HG02852 (cell line): ENCODE measurements at regions not wholly inside any gene's neighbourhood (a gene's known extent, or its start where the extent isn't known, plus 50 kb on each side); places are given as distances from the start of the nearest gene placed in this dataset.

ENCODE experiments used
- ATAC-seq: cut with Tn5 transposase; IDR thresholded peaks from one replicate; pipeline ENCODE4 v1.9.1; 2021; ENCODE audit warnings: mild to moderate bottlenecking, moderate library complexity; ENCODE audit not compliant: unreplicated experiment

DNA sequence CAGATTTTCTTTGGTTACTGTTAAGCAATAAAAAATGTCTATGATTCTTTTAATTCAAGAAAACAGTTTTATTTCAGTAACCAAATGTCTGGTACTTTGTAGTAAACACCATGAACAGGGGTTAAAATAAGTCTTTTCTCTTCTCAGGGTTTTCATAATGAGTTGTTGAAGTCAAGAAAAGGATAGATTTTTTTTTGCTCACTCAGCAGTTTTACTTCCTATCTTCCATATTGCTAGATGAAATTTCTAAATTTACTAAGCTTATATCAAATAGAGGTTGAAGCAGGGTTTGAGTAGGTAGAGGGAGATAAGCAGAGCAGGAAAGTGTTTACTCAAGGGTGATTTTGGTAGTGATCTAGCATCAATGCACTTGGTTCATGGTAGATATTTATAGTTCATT is 1031.3 kb downstream of the C4orf33 start:
- no peak for ATAC-seq

GRCh38 chr4:130131536-130131935 is 1035.6 kb downstream of the C4orf33 start:
- ATAC-seq, result no peak

DNA sequence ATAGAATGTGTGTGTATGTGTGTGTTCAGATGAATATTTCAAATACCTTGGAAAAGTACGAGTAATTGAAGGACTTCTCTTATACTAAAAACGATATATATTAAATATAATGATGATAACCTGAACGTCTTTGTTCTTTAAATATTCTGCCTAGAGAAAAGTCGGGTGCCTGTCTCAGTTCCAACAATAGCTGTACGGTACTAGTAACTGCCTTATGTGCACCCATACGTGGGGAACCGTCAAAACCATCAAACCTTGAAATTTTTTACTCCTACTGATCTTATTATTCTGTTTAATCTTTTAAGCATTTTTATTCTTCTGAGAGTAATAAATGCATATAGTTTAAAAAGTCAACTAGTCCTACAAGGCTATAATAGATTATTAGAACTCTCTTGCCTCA is 1045.7 kb downstream of the C4orf33 start:
- no peak for ATAC-seq

DNA sequence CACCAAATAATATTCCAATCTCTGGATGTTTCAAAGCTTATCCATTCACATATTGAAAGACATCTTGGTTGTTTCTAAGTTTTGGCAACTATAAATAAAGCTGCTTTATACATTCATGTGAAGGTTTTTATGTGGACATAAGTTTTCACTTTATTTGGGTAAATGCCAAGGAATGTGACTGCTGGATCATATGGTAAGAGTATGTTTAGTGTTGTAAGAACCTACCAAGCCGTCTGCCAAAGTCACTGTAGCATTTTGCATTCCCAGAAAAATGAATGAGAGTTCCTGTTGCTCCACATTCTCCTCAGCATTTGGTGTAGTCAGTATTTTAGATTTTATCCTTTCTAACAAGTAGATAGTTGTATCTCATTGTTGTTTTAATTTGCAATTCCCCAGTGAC is 1047.7 kb downstream of the C4orf33 start:
- ATAC-seq, result no peak

DNA sequence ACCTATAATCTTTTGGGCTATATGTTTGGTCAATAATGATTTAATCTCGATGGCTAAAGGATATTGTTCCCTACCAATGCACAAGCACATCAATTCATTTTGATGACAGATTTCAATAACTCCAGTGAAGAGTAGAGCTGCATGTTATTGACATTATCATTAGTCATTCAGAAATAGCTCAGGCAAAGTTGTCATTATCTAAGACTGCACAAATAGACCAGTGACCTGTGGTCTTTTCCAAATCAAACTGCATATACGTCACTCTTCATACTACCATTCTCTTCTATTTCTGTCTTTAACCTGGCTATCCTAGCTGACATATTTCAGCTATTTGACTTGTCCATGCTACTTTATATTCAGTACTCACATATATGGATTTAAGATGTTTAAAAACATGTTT is 1050.8 kb downstream of the C4orf33 start:
- ATAC-seq, result no peak

GRCh38 chr4:130147641-130148040 is 1051.7 kb downstream of the C4orf33 start:
- no peak for ATAC-seq

DNA sequence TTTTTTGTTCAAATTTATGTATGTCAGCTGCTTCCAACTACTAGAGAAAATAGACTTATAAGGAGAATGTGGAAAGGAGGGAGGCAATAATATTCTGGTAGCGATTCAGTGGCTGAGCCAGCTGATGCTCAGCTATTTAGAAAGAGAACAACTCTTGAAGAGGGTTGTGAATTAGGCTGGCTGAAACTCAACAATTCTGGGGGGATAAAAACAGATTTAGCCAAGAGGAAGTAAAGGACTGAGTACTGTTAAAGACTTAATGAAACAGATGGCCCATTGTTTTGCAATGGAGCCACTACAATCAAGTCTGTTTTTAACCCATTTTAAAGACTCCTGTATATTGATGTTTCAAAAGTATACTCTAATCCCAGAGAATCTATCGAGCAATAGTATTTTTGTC is 1058.9 kb downstream of the C4orf33 start:
- no peak for ATAC-seq

DNA sequence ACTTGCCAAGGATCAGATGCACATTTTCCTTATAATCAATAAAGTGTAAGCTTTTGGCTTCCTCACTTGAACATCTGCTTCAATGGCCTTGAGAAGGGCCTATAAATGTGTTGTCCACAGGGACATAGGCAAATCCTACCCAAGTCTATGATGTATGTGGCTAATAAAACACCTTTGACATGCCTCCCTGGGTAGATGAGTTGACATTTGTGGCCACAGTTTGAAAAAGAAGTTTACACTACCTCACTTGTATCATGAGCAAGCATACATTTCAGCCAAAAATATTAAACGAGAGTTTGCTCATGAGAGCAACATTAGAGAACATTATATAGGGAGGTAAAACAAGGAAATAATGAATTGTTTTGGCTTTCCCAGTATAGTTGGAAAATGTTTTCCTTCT is 1067.7 kb downstream of the C4orf33 start:
- no peak for ATAC-seq

- no peak for ATAC-seq
These were observed 1069.4 kb downstream of the C4orf33 start for GRCh38 chr4:130165381-130165780.

GRCh38 chr4:130172156-130172555 is 1076.2 kb downstream of the C4orf33 start:
- no peak for ATAC-seq

GRCh38 chr4:130178106-130178505 is 1082.2 kb downstream of the C4orf33 start:
- ATAC-seq, result no peak

DNA sequence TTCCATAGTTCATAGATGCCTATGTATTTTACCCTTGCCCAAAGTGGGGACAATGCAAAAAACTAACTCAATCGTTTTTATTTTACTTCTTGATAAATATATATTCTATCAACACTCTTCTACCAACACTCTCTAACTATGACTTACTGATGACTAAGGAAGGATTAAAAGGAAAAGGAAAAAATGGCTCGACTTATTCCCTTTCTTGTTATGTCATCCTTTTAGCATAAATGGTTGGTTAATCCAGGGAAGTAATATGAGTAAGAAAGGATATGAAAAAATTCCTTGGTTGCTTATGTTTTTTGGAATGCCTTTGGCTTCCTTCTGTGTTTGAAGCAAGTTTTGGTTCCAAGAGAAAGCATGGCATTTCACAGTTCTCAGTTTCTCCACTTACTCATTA is 1087.1 kb downstream of the C4orf33 start:
- ATAC-seq, result no peak

DNA sequence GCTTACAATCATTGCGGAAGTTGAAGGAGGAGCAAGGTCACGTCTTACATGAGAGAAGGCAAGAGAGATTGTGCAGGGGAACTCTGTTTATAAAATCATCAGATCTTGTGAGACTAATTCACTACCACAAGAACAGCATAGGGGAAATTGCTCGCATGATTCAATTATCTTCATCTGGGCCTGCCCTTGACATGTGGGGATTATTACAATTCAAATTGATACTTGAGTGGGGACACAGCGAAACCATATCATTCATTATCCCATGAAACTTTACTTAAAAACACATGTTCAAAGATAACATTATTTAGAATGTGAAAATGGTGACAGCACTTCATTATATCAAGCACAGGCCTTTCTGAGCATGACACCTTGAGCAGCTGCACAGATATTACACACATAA is 1087.8 kb downstream of the C4orf33 start:
- ATAC-seq, result no peak

- ATAC-seq, result no peak
These were observed 1089.2 kb downstream of the C4orf33 start for GRCh38 chr4:130185123-130185522.

DNA sequence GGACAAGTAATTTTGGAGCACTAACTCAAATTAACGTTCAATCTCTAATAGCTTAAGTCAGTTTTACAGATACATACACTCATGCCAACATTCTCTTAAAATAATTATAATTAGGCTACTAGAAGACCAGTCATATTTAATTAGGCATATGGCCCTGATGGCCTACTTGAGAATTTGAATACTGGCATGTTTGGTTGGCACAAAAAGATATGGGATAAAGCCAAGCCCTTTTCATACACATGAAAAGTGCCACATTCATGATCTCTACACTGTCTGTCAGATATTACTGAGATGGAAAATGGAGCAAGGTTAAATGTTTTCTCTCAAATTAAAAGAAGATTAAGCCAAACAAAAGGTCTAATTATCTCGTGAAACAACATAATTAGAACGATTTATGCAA is 1091.0 kb downstream of the C4orf33 start:
- no peak for ATAC-seq

DNA sequence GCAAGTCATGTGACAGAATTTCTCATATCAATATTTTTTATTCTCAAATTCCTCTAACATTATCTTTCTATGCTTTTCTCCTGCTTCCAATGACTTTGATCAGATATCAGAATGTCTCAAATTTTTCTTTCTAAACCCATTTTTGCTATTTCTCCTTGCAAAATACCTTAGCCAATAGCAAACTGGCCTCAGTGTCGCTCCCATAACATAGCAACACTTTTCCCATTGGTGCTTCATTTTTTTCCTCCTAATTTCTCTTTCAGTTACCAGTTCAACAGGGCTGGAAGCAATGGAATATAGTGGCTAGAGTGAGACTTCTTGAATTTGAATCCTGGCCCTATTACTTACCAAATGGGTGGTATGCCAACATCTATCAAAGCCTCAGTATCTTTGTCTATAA is 1091.6 kb downstream of the C4orf33 start:
- ATAC-seq, result no peak

DNA sequence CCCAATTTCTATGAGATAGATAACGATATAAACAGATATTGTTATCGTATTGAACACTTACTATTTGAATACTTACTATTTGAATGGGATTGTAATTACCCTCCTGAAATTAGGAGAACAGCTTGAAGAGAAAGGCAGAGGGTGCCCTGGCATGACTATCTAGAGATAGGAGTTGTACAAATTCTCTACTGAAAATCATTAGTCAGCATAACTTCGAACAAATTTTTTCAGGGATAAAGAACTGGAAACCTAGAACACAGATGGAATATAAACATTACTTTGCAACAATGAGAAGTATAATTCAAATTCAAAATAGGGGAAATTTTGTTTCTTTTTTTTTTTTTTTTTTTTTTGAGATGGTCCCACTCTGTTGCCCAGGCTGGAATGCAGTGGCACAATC is 1096.8 kb downstream of the C4orf33 start:
- no peak for ATAC-seq

DNA sequence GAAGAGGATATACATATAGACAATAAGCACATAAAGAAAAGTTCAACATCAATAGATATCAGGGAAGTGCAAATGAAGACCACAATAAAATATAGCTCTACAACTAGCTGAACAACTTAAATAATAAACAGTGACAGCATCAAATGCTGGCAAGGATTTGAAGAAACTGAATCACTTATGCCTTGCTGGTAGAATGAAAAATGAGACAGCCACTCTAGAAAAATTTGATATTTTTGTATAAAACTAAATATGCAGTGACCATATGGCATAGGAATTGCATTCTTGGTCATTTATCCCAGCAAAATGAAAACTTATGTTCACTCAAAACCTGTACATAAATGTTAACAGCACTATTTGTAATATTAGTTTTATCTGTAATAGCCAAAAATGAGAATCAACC is 1102.0 kb downstream of the C4orf33 start:
- no peak for ATAC-seq

GRCh38 chr4:130203571-130203970 is 1107.6 kb downstream of the C4orf33 start:
- no peak for ATAC-seq

- ATAC-seq, result no peak
These were observed 1114.9 kb downstream of the C4orf33 start for GRCh38 chr4:130210864-130211263.

GRCh38 chr4:130214268-130214667 is 1118.3 kb downstream of the C4orf33 start:
- ATAC-seq, result no peak

GRCh38 chr4:130233377-130234047 is 1137.6 kb downstream of the C4orf33 start:
- ATAC-seq, result peak; percentile 100

GRCh38 chr4:130238121-130238520 is 1142.2 kb downstream of the C4orf33 start:
- no peak for ATAC-seq
